ENCODE measurements at regions not wholly inside any gene's neighbourhood (a gene's known extent, or its start where the extent isn't known, plus 50 kb on each side); places are given as distances from the start of the nearest gene placed in this dataset.

DNA sequence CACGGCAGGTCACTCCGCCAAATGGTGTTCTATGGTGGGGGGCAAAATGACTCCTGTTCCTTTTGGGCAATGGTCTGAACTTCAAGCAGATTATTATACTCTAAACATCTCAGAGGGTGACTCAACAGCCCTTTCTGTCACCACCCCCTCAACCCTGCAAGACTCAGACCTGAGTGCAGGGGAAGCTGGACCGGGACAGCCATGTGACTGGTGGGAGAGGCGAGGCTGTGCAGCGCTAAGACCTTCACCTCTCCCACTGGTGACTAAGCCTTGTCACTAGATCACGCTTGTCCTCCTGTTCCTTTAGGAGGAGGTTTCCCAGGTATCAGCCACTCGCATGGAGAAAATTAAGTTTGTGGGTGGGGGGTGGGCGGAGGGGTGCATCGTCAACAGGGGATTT lies 67.1 kb upstream of the CCND2 start:
- peaks cover 18% of the 10 kb centered on the region for H3F3A ChIP-seq (replicated peaks; ENCODE audit: low read depth)
- no peak overlapping the region for H3K4me3 ChIP-seq
- no peak overlapping the region for H2AFZ ChIP-seq
- peaks cover 40% of the 10 kb centered on the region for H3K4me1 ChIP-seq (ENCODE audit: insufficient read depth)
- TF ChIP-seq STAT1 (IDR thresholded peaks at IDR 0.05; ENCODE audit: unreplicated experiment) (no peak), EZH2 (IDR thresholded peaks at IDR 0.05; ENCODE audit: low read depth, unreplicated experiment) (no peak), NANOG (IDR thresholded peaks at IDR 0.05; ENCODE audit: borderline replicate concordance) (no peak), ZNF331 (CRISPR knock-in tag; IDR thresholded peaks at IDR 0.05; ENCODE audit: low read depth) (no peak), CREB1 (CRISPR knock-in tag; IDR thresholded peaks at IDR 0.05; ENCODE audit: low read depth) (no peak), POLR2AphosphoS5 (IDR thresholded peaks at IDR 0.05; ENCODE audit: low read depth) (no peak), EZH2phosphoT487 (IDR thresholded peaks at IDR 0.05; ENCODE audit: unreplicated experiment) (no peak), ZNF114 (CRISPR knock-in tag; IDR thresholded peaks at IDR 0.05) (no peak), JUNB (IDR thresholded peaks at IDR 0.05; ENCODE audit: unreplicated experiment) (no peak)
- TF ChIP-seq, protein P1, sequence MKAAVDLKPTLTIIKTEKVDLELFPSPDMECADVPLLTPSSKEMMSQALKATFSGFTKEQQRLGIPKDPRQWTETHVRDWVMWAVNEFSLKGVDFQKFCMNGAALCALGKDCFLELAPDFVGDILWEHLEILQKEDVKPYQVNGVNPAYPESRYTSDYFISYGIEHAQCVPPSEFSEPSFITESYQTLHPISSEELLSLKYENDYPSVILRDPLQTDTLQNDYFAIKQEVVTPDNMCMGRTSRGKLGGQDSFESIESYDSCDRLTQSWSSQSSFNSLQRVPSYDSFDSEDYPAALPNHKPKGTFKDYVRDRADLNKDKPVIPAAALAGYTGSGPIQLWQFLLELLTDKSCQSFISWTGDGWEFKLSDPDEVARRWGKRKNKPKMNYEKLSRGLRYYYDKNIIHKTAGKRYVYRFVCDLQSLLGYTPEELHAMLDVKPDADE (IDR thresholded peaks at IDR 0.05): no peak
- TF ChIP-seq, protein P2, sequence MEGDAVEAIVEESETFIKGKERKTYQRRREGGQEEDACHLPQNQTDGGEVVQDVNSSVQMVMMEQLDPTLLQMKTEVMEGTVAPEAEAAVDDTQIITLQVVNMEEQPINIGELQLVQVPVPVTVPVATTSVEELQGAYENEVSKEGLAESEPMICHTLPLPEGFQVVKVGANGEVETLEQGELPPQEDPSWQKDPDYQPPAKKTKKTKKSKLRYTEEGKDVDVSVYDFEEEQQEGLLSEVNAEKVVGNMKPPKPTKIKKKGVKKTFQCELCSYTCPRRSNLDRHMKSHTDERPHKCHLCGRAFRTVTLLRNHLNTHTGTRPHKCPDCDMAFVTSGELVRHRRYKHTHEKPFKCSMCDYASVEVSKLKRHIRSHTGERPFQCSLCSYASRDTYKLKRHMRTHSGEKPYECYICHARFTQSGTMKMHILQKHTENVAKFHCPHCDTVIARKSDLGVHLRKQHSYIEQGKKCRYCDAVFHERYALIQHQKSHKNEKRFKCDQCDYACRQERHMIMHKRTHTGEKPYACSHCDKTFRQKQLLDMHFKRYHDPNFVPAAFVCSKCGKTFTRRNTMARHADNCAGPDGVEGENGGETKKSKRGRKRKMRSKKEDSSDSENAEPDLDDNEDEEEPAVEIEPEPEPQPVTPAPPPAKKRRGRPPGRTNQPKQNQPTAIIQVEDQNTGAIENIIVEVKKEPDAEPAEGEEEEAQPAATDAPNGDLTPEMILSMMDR (conservative IDR thresholded peaks at IDR 0.05; ENCODE audit: low read depth in 2 of 2): no peak
- TF ChIP-seq, protein P3, sequence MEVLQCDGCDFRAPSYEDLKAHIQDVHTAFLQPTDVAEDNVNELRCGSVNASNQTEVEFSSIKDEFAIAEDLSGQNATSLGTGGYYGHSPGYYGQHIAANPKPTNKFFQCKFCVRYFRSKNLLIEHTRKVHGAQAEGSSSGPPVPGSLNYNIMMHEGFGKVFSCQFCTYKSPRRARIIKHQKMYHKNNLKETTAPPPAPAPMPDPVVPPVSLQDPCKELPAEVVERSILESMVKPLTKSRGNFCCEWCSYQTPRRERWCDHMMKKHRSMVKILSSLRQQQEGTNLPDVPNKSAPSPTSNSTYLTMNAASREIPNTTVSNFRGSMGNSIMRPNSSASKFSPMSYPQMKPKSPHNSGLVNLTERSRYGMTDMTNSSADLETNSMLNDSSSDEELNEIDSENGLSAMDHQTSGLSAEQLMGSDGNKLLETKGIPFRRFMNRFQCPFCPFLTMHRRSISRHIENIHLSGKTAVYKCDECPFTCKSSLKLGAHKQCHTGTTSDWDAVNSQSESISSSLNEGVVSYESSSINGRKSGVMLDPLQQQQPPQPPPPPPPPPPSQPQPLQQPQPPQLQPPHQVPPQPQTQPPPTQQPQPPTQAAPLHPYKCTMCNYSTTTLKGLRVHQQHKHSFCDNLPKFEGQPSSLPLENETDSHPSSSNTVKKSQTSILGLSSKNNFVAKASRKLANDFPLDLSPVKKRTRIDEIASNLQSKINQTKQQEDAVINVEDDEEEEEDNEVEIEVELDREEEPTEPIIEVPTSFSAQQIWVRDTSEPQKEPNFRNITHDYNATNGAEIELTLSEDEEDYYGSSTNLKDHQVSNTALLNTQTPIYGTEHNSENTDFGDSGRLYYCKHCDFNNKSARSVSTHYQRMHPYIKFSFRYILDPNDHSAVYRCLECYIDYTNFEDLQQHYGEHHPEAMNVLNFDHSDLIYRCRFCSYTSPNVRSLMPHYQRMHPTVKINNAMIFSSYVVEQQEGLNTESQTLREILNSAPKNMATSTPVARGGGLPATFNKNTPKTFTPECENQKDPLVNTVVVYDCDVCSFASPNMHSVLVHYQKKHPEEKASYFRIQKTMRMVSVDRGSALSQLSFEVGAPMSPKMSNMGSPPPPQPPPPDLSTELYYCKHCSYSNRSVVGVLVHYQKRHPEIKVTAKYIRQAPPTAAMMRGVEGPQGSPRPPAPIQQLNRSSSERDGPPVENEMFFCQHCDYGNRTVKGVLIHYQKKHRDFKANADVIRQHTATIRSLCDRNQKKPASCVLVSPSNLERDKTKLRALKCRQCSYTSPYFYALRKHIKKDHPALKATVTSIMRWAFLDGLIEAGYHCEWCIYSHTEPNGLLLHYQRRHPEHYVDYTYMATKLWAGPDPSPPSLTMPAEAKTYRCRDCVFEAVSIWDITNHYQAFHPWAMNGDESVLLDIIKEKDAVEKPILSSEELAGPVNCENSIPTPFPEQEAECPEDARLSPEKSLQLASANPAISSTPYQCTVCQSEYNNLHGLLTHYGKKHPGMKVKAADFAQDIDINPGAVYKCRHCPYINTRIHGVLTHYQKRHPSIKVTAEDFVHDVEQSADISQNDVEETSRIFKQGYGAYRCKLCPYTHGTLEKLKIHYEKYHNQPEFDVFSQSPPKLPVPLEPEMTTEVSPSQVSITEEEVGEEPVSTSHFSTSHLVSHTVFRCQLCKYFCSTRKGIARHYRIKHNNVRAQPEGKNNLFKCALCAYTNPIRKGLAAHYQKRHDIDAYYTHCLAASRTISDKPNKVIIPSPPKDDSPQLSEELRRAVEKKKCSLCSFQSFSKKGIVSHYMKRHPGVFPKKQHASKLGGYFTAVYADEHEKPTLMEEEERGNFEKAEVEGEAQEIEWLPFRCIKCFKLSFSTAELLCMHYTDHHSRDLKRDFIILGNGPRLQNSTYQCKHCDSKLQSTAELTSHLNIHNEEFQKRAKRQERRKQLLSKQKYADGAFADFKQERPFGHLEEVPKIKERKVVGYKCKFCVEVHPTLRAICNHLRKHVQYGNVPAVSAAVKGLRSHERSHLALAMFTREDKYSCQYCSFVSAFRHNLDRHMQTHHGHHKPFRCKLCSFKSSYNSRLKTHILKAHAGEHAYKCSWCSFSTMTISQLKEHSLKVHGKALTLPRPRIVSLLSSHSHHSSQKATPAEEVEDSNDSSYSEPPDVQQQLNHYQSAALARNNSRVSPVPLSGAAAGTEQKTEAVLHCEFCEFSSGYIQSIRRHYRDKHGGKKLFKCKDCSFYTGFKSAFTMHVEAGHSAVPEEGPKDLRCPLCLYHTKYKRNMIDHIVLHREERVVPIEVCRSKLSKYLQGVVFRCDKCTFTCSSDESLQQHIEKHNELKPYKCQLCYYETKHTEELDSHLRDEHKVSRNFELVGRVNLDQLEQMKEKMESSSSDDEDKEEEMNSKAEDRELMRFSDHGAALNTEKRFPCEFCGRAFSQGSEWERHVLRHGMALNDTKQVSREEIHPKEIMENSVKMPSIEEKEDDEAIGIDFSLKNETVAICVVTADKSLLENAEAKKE (CRISPR knock-in tag; IDR thresholded peaks at IDR 0.05): no peak
- TF ChIP-seq, protein P4, sequence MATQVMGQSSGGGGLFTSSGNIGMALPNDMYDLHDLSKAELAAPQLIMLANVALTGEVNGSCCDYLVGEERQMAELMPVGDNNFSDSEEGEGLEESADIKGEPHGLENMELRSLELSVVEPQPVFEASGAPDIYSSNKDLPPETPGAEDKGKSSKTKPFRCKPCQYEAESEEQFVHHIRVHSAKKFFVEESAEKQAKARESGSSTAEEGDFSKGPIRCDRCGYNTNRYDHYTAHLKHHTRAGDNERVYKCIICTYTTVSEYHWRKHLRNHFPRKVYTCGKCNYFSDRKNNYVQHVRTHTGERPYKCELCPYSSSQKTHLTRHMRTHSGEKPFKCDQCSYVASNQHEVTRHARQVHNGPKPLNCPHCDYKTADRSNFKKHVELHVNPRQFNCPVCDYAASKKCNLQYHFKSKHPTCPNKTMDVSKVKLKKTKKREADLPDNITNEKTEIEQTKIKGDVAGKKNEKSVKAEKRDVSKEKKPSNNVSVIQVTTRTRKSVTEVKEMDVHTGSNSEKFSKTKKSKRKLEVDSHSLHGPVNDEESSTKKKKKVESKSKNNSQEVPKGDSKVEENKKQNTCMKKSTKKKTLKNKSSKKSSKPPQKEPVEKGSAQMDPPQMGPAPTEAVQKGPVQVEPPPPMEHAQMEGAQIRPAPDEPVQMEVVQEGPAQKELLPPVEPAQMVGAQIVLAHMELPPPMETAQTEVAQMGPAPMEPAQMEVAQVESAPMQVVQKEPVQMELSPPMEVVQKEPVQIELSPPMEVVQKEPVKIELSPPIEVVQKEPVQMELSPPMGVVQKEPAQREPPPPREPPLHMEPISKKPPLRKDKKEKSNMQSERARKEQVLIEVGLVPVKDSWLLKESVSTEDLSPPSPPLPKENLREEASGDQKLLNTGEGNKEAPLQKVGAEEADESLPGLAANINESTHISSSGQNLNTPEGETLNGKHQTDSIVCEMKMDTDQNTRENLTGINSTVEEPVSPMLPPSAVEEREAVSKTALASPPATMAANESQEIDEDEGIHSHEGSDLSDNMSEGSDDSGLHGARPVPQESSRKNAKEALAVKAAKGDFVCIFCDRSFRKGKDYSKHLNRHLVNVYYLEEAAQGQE (IDR thresholded peaks at IDR 0.05; ENCODE audit: unreplicated experiment): no peak
- H3K79me2 ChIP-seq (replicated peaks; ENCODE audit: insufficient read depth): no peaks in the 10 kb centered on the region
- Mint-ChIP-seq H3K27me3 (ENCODE audit: insufficient read depth, low read depth, poor library complexity) (peaks cover 5% of the 10 kb centered on the region), H3K36me3 (ENCODE audit: low read depth) (no peaks in the 10 kb centered on the region), H3K4me3 (no peak overlapping the region), H3K9me3 (no peaks in the 10 kb centered on the region), H3K4me1 (peaks cover 48% of the 10 kb centered on the region), H3K27ac (no peak overlapping the region)
- no peaks in the 10 kb centered on the region for H4K20me1 ChIP-seq (replicated peaks; ENCODE audit: insufficient read depth)
- no peak overlapping the region for H3K4me2 ChIP-seq
- no peaks in the 10 kb centered on the region for H3K36me3 ChIP-seq (ENCODE audit: insufficient read depth)
- no peaks in the 10 kb centered on the region for H3K9me2 ChIP-seq (ENCODE audit: insufficient read depth)
- ATAC-seq (no peak), DNase-seq (ENCODE audit: low spot score) (no peak)
- no peak overlapping the region for H3K27ac ChIP-seq (ENCODE audit: low read depth)
- H3K27me3 ChIP-seq (ENCODE audit: insufficient read depth): no peaks in the 10 kb centered on the region

Data from GM23338 (cell line).